K562 (cell line): ENCODE measurements at regions not wholly inside any gene's neighbourhood (a gene's known extent, or its start where the extent isn't known, plus 50 kb on each side); places are given as distances from the start of the nearest gene placed in this dataset.

Experiments
- ATAC-seq: fragments of 200-7000 bp; cut with Tn5 transposase; 3 replicates; pipeline ENCODE4 v1.9.1; 2020; ENCODE audit warnings: moderate library complexity
- BruUV-seq: library from RNA; stranded (reverse); fragments of 400-500 nt; replicated peaks from 2 replicates; lab custom pipeline; 2021; lab: Mats Ljungman, UMichigan
- CTCF ChIA-PET: fragments of 300-600 bp; formaldehyde crosslinking; extraction: SDS; loops from one replicate; lab custom pipeline; 2021; ENCODE audit warnings: low intra/inter-chr PET ratio; lab: Yijun Ruan, JAX
- POLR2A ChIA-PET: fragments of 300-600, 350-650 bp; sonication (Branson Sonifier 250); formaldehyde crosslinking; extraction: SDS; loops from one replicate; lab custom pipeline; 2021; ENCODE audit warnings: antibody characterized with exemption, inconsistent platforms; lab: Yijun Ruan, JAX
- DNase-seq, 4 experiments: peaks; one replicate each; pipeline versions ENCODE4 v3.0.0 to v3.0.0-alpha.2; 2011 to 2018; ENCODE audit warnings: low spot score in 3 of 4, mixed read lengths in 3 of 4; ENCODE audit errors: extremely low read depth in 1 of 4
- FAIRE-seq: peaks from 2 replicates; lab custom pipeline; 2011; peaks lifted over from hg19 to GRCh38; lab: Jason Lieb, UNC
- H2AFZ ChIP-seq: 2 replicates; pipeline ENCODE4 v1.6.0; 2011; ENCODE audit warnings: low read depth, low read length, control low read depth, inconsistent platforms
- H3K27ac ChIP-seq: fragments of 200-600 bp; 3 replicates; pipeline ENCODE4 v1.8.0; 2011; ENCODE audit warnings: low read depth, mild to moderate bottlenecking, control low read depth, inconsistent platforms, low read length, moderate library complexity, mixed read lengths; ENCODE audit errors: extremely low read depth
- H3K27me3 ChIP-seq, 2 experiments: fragments of 300-600 bp in 1 of 2; 2 replicates in 1 of 2; 3 replicates in 1 of 2; pipeline versions ENCODE4 v1.6.0 to v1.8.0; 2011; ENCODE audit warnings: inconsistent platforms in 2 of 2, low read length in 2 of 2, mild to moderate bottlenecking in 1 of 2, mixed read lengths in 1 of 2, moderate library complexity in 1 of 2; ENCODE audit not compliant: control insufficient read depth in 2 of 2, insufficient read depth in 2 of 2
- H3K36me3 ChIP-seq: fragments of 300-600 bp; 3 replicates; pipeline ENCODE4 v1.8.0; 2011; ENCODE audit warnings: mild to moderate bottlenecking, low read length, inconsistent platforms; ENCODE audit not compliant: control insufficient read depth, insufficient read depth
- H3K4me1 ChIP-seq, 2 experiments: fragments of 200-600 bp in 1 of 2; replicated peaks in 1 of 2; 2 replicates in 1 of 2; 3 replicates in 1 of 2; pipeline versions ENCODE4 v1.5.1 to v1.8.0; 2011; ENCODE audit warnings: inconsistent platforms in 2 of 2, low read length in 2 of 2, mild to moderate bottlenecking in 1 of 2, mixed read lengths in 1 of 2, moderate library complexity in 1 of 2; ENCODE audit not compliant: control insufficient read depth in 2 of 2, insufficient read depth in 2 of 2
- H3K4me2 ChIP-seq: 2 replicates; pipeline ENCODE4 v1.6.1; 2011; ENCODE audit warnings: low read length, control low read depth, inconsistent platforms, mixed read lengths; ENCODE audit not compliant: insufficient read depth
- H3K4me3 ChIP-seq: fragments of 200-600 bp; sonication (generic), shearing (Covaris generic); 2 replicates; pipeline ENCODE4 v1.5.1; 2016; ENCODE audit warnings: control low read depth, inconsistent platforms
- H3K79me2 ChIP-seq: fragments of 200-600 bp; 3 replicates; pipeline ENCODE4 v1.8.0; 2011; ENCODE audit warnings: low read length, inconsistent platforms; ENCODE audit not compliant: control insufficient read depth, insufficient read depth
- H3K9ac ChIP-seq, 2 experiments: 2 replicates each; pipeline versions ENCODE4 v1.6.0 to v1.6.1; 2011; ENCODE audit warnings: low read depth in 2 of 2, low read length in 2 of 2, control low read depth in 1 of 2, inconsistent platforms in 1 of 2, mild to moderate bottlenecking in 1 of 2, mixed read lengths in 1 of 2; ENCODE audit not compliant: insufficient read depth in 1 of 2
- H3K9me1 ChIP-seq: one replicate; pipeline ENCODE4 v1.6.0; 2011; ENCODE audit warnings: inconsistent platforms, mild to moderate bottlenecking, low read length, moderate library complexity; ENCODE audit not compliant: control insufficient read depth, insufficient read depth
- H3K9me3 ChIP-seq: replicated peaks from 2 replicates; pipeline ENCODE4 v1.5.1; 2011; ENCODE audit warnings: low read depth, low read length, inconsistent platforms; ENCODE audit not compliant: control insufficient read depth, insufficient read depth
- H4K20me1 ChIP-seq: replicated peaks from 2 replicates; pipeline ENCODE4 v1.6.1; 2011; ENCODE audit warnings: low read length, inconsistent platforms, mixed read lengths; ENCODE audit not compliant: control insufficient read depth, insufficient read depth
- CBFB ChIP-seq: sonication (generic); formaldehyde crosslinking; IDR thresholded peaks from 2 replicates; pipeline ENCODE4 v1.4.0; 2020; ENCODE audit warnings: mild to moderate bottlenecking, missing genetic modification reagents
- CC2D1A ChIP-seq: fragments of 450-650 bp; IDR thresholded peaks from 2 replicates; pipeline ENCODE4 v1.6.1; 2017; ENCODE audit warnings: mild to moderate bottlenecking
- ERF ChIP-seq: fragments of 450-650 bp; formaldehyde crosslinking; IDR thresholded peaks from 2 replicates; pipeline ENCODE4 v1.4.0; 2020; ENCODE audit warnings: mild to moderate bottlenecking, mixed read lengths
- ETV6 ChIP-seq, 3 experiments: fragments of 150-350 bp in 1 of 3; sonication (generic) in 1 of 3; formaldehyde crosslinking in 1 of 3; IDR thresholded peaks; 2 replicates each; pipeline versions ENCODE4 v1.6.1 to v1.8.0; 2014 to 2022; ENCODE audit warnings: borderline replicate concordance in 2 of 3, low read depth in 2 of 3, antibody characterized with exemption in 1 of 3, low read length in 1 of 3, mild to moderate bottlenecking in 1 of 3, missing genetic modification reagents in 1 of 3
- EWSR1 ChIP-seq: fragments of 450-650 bp; IDR thresholded peaks from 2 replicates; pipeline ENCODE4 v1.6.1; 2018; ENCODE audit warnings: borderline replicate concordance, mild to moderate bottlenecking, low read depth, moderate library complexity; ENCODE audit not compliant: partially characterized antibody
- HDAC2 ChIP-seq: fragments of 450-650 bp; IDR thresholded peaks from 2 replicates; pipeline ENCODE4 v1.6.1; 2016; ENCODE audit warnings: mild to moderate bottlenecking
- HSF4 ChIP-seq: fragments of 250-450 bp; sonication (Bioruptor Pico); IDR thresholded peaks from 2 replicates; pipeline ENCODE4 v2.1.2; 2022; ENCODE audit warnings: mild to moderate bottlenecking, moderate library complexity, borderline replicate concordance
- PRPF4 ChIP-seq: fragments of 200-400 bp; formaldehyde crosslinking; IDR thresholded peaks from one replicate; pipeline ENCODE4 v1.6.1; 2017; ENCODE audit warnings: low read length, low read depth, mild to moderate bottlenecking; ENCODE audit not compliant: insufficient read depth, poor library complexity, severe bottlenecking
- ZC3H8 ChIP-seq: fragments of 450-650 bp; IDR thresholded peaks from 2 replicates; pipeline ENCODE4 v1.6.1; 2017
- ZNF134 ChIP-seq: fragments of 250-450 bp; sonication (Bioruptor Pico); conservative IDR thresholded peaks from 2 replicates; pipeline ENCODE4 v1.4.0; 2020
- ZNF584 ChIP-seq: fragments of 200-800 bp; sonication (Bioruptor generic); IDR thresholded peaks from 2 replicates; pipeline ENCODE4 v1.6.1; 2016; ENCODE audit warnings: low read depth, mild to moderate bottlenecking, missing genetic modification characterization, missing compliant biosample characterization
- ZNF778 ChIP-seq: fragments of 450-650 bp; formaldehyde crosslinking; IDR thresholded peaks from 2 replicates; pipeline ENCODE4 v1.4.0; 2020; ENCODE audit warnings: mild to moderate bottlenecking, moderate library complexity
- WGBS: fragments of 100-300 bp; shearing (Covaris generic); methylation state at CpG from one replicate; pipeline ENCODE4 v1.1.6; 2016; ENCODE audit warnings: low coverage, mixed read lengths; ENCODE audit not compliant: insufficient coverage; ENCODE audit errors: missing lambda C conversion rate; 5-methylcytosine and 5-hydroxymethylcytosine counted together
- in situ Hi-C: fragments of 300-500 bp; cut with MboI; formaldehyde crosslinking; loops from 4 replicates; pipeline ENCODE4 v1.15.0; 2018; ENCODE audit warnings: inconsistent platforms, mixed read lengths
- intact Hi-C: fragments of 100-400 bp; cut with micrococcal nuclease; formaldehyde crosslinking; loops from 2 replicates; pipeline ENCODE4 v1.14.2; 2022
- TF ChIP-seq, protein P1 (sequence below), 2 experiments: fragments of 450-650 bp; IDR thresholded peaks; 2 replicates each; pipeline ENCODE4 v1.6.1; 2018; ENCODE audit warnings: mild to moderate bottlenecking in 2 of 2, low read depth in 1 of 2; ENCODE audit not compliant: partially characterized antibody in 2 of 2

DNA sequence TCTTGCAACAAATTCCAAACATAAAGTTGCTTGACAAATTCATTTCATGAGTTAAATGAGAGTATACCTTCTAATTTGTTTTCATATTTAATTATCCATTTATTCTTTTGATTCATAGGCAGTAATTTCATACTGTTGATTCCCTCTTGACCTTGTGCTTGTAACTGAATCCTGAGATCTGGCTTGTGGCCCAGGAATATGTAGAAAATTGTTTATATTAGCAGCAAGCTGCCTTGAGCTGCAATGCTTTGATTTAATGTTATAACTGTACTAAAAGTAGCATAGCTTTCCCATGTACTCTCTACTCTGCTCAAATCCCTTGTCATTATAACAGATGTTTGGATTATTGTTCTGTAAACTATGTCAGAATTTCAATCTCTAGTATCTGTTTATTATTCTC, 780.7 kb downstream of the NR2F1-AS1 start:
- no peak for TF ChIP-seq ZNF778 (CRISPR knock-in tag)
- TF ChIP-seq, all 486 proteins: peak for 0
- FAIRE-seq (no peak), DNase-seq (no peak), ATAC-seq (no peak)
- no peak overlapping the region for H3K4me2 ChIP-seq
- H3K27ac ChIP-seq, result no peak overlapping the region
- CTCF ChIA-PET, result no interaction called here
- no peaks in the 10 kb centered on the region for H4K20me1 ChIP-seq
- no peaks in the 10 kb centered on the region for H3K27me3 ChIP-seq
- no peaks in the 10 kb centered on the region; the same call in 1 of the 2 replicates for H3K9me3 ChIP-seq
- POLR2A ChIA-PET, result no interaction called here
- H3K9ac ChIP-seq, result no peak overlapping the region
- no TSS peak for BruUV-seq
- no peaks in the 10 kb centered on the region for H3K79me2 ChIP-seq
- H3K4me3 ChIP-seq, result no peak overlapping the region
- no peaks in the 10 kb centered on the region for H3K36me3 ChIP-seq
- in situ Hi-C loops (no loop called here), intact Hi-C loops (no loop called here)
- H3K4me1 ChIP-seq, result no peaks in the 10 kb centered on the region
- no peaks in the 10 kb centered on the region for H3K9me1 ChIP-seq
- no peak overlapping the region for H2AFZ ChIP-seq

DNA sequence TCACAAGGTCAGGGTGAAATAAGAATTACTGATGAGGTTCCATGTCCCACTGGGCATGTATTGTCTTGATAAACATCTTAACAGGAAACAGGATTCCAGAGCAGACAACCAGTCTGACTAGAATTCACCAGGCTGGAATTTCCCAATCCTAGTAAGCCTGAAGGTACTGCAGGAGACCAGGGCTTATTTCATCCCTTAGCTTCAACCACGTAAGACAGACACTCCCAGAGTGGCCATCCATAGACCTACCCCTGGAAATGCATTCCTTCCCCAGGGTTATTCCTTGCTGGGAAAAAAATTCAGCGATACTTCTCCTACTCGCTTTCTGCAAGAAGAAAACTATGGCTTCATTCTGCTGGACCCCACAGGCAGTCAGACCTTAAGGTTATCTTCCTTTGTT, 785.4 kb downstream of the NR2F1-AS1 start:
- in situ Hi-C loops, result no loop called here
- DNase-seq (no peak), ATAC-seq (no peak), FAIRE-seq (no peak)
- Histone ChIP-seq H3K9me1 (no peaks in the 10 kb centered on the region), H3K9me3 (no peaks in the 10 kb centered on the region; the same call in 1 of the 2 replicates), H3K4me1 (no peaks in the 10 kb centered on the region), H3K9ac (no peak overlapping the region), H3K4me3 (no peak overlapping the region), H4K20me1 (no peaks in the 10 kb centered on the region), H3K36me3 (no peaks in the 10 kb centered on the region), H3K27ac (no peak overlapping the region), H3K27me3 (no peaks in the 10 kb centered on the region), H3K79me2 (no peaks in the 10 kb centered on the region), H3K4me2 (no peak overlapping the region), H2AFZ (no peak overlapping the region)
- CTCF ChIA-PET, result no interaction called here
- POLR2A ChIA-PET, result interaction anchor here (0.6 kb wide), 1 partner anchor 9 kb away, joined by 3 read pairs; no protein-coding TSS in a partner anchor
- 0% methylated on average over 3 of the region's 3 CpGs for WGBS
- intact Hi-C loops, result no loop called here
- BruUV-seq, result no TSS peak
- TF ChIP-seq ZC3H8 (no peak), ETV6 (IDR thresholded peaks at IDR 0.05; ENCODE audit: borderline replicate concordance in 1 of 2, low read depth in 2 of 2, low read length in 1 of 2) (no peak), ETV6 (CRISPR knock-in tag; IDR thresholded peaks at IDR 0.05; ENCODE audit: borderline replicate concordance) (no peak), CC2D1A (no peak), HDAC2 (no peak), HSF4 (CRISPR knock-in tag) (no peak), ERF (CRISPR knock-in tag) (no peak), CBFB (no peak), PRPF4 (no peak), EWSR1 (no peak), ZNF584 (CRISPR knock-in tag) (no peak), ZNF134 (CRISPR knock-in tag) (no peak)
- TF ChIP-seq, protein P1, sequence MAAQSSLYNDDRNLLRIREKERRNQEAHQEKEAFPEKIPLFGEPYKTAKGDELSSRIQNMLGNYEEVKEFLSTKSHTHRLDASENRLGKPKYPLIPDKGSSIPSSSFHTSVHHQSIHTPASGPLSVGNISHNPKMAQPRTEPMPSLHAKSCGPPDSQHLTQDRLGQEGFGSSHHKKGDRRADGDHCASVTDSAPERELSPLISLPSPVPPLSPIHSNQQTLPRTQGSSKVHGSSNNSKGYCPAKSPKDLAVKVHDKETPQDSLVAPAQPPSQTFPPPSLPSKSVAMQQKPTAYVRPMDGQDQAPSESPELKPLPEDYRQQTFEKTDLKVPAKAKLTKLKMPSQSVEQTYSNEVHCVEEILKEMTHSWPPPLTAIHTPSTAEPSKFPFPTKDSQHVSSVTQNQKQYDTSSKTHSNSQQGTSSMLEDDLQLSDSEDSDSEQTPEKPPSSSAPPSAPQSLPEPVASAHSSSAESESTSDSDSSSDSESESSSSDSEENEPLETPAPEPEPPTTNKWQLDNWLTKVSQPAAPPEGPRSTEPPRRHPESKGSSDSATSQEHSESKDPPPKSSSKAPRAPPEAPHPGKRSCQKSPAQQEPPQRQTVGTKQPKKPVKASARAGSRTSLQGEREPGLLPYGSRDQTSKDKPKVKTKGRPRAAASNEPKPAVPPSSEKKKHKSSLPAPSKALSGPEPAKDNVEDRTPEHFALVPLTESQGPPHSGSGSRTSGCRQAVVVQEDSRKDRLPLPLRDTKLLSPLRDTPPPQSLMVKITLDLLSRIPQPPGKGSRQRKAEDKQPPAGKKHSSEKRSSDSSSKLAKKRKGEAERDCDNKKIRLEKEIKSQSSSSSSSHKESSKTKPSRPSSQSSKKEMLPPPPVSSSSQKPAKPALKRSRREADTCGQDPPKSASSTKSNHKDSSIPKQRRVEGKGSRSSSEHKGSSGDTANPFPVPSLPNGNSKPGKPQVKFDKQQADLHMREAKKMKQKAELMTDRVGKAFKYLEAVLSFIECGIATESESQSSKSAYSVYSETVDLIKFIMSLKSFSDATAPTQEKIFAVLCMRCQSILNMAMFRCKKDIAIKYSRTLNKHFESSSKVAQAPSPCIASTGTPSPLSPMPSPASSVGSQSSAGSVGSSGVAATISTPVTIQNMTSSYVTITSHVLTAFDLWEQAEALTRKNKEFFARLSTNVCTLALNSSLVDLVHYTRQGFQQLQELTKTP (IDR thresholded peaks at IDR 0.05; ENCODE audit: low read depth in 1 of 2, partially characterized antibody in 2 of 2), result no peak
